ENCODE measurements at regions not wholly inside any gene's neighbourhood (a gene's known extent, or its start where the extent isn't known, plus 50 kb on each side); places are given as distances from the start of the nearest gene placed in this dataset.
"Not testable (repeated sequence)": the region's sequence is repeated elsewhere in the genome, so short reads cannot be mapped to it uniquely, and the experiment has no call there.

DNA sequence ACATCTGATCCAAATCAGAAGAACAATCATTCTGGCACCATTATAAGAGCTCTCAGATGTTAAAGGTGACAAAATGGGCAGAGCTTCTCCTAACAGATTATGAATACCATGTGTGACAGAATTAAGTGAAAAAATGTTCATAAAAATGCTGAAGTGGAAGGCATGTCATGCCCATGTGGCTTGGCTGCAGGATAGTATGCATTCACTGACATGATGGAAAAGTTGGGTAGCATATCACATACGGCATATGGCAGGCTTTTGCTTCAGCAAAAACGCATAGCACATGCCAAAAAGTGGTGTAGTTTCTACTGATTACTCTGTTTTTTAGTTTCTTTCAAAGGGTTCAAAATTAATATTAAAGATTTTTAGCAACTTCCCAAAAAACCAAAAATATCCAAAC, 731.5 kb upstream of the EPHA7 start:
- Histone ChIP-seq H3K27me3 (no peaks in the 10 kb centered on the region), H3K4me3 (no peak overlapping the region), H3K9me3 (no peaks in the 10 kb centered on the region), H3K4me1 (no peaks in the 10 kb centered on the region), H3K27ac (no peak overlapping the region), H3K36me3 (no peaks in the 10 kb centered on the region)
- WGBS (ENCODE audit: insufficient coverage, low coverage, low lambda C conversion rate, missing lambda C conversion rate): 48% methylated on average over 2 of the region's 2 CpGs
- DNase-seq: no peak
- intact Hi-C loops (cut with DNase I): no loop called here
- TF ChIP-seq POLR2A (IDR thresholded peaks at IDR 0.05): no peak
- TF ChIP-seq, protein P1, sequence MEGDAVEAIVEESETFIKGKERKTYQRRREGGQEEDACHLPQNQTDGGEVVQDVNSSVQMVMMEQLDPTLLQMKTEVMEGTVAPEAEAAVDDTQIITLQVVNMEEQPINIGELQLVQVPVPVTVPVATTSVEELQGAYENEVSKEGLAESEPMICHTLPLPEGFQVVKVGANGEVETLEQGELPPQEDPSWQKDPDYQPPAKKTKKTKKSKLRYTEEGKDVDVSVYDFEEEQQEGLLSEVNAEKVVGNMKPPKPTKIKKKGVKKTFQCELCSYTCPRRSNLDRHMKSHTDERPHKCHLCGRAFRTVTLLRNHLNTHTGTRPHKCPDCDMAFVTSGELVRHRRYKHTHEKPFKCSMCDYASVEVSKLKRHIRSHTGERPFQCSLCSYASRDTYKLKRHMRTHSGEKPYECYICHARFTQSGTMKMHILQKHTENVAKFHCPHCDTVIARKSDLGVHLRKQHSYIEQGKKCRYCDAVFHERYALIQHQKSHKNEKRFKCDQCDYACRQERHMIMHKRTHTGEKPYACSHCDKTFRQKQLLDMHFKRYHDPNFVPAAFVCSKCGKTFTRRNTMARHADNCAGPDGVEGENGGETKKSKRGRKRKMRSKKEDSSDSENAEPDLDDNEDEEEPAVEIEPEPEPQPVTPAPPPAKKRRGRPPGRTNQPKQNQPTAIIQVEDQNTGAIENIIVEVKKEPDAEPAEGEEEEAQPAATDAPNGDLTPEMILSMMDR (IDR thresholded peaks at IDR 0.05): no peak
- no peak for ATAC-seq

DNA sequence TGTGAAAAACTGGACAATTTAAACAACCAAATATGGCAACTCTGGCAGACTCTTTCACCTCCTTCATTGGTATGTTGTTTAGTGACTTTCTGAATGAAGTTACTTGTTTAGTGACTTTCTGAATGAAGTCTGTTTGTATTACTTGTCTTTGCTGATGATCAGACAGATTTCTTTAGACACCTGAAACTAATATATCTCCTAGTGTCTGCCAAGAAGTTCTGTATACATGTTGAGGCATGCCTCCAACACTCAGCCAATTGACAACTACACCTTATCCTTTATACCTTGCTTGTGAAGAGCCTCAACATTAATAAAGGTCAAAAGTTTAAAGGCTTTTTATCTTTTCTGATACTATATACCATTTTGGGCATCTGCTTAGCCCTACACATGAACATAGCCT, 725.4 kb upstream of the EPHA7 start:
- ATAC-seq: no peak
- Histone ChIP-seq H3K4me1 (no peaks in the 10 kb centered on the region), H3K36me3 (no peaks in the 10 kb centered on the region), H3K9me3 (no peaks in the 10 kb centered on the region), H3K4me3 (no peak overlapping the region), H3K27ac (no peak overlapping the region), H3K27me3 (no peaks in the 10 kb centered on the region)
- no peak for TF ChIP-seq POLR2A (IDR thresholded peaks at IDR 0.05)
- TF ChIP-seq, protein P1 (IDR thresholded peaks at IDR 0.05): no peak
- intact Hi-C loops (cut with DNase I): no loop called here
- no peak for DNase-seq

DNA sequence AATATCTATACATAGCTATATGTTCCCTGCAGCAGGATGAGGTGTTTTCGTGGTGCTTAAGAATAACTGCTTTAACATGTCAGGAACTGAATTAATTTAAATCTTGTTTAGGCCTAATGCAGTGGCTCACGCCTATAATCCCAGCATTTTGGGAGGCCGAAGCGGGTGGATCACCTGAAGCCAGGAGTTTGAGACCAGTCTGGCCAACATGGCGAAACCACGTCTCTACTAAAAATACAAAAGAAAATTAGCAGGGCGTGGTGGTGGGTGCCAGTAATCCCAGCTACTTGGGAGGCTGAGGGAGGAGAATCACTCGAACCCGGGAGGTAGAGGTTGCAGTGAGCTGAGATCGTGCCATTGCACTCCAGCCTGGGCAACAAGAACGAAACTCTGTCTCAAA, 717.8 kb upstream of the EPHA7 start:
- H3K4me3 ChIP-seq; H3K27ac ChIP-seq; H3K36me3 ChIP-seq; ATAC-seq; DNase-seq; H3K4me1 ChIP-seq; H3K27me3 ChIP-seq; intact Hi-C loops (cut with DNase I); H3K9me3 ChIP-seq: not testable (repeated sequence)
- 65% methylated on average over 11 of the region's 11 CpGs for WGBS (ENCODE audit: insufficient coverage, low coverage, low lambda C conversion rate, missing lambda C conversion rate)

- no peak for ATAC-seq
- no peaks in the 10 kb centered on the region for H3K9me3 ChIP-seq
- no peaks in the 10 kb centered on the region for H3K27me3 ChIP-seq
- no peaks in the 10 kb centered on the region for H3K36me3 ChIP-seq
- TF ChIP-seq, protein P1 (IDR thresholded peaks at IDR 0.05): no peak
- TF ChIP-seq POLR2A (IDR thresholded peaks at IDR 0.05): no peak
- no peaks in the 10 kb centered on the region for H3K4me1 ChIP-seq
- DNase-seq: no peak
- H3K27ac ChIP-seq: no peak overlapping the region
- WGBS (ENCODE audit: insufficient coverage, low coverage, low lambda C conversion rate, missing lambda C conversion rate): 23% methylated on average over 2 of the region's 2 CpGs
- intact Hi-C loops (cut with DNase I): no loop called here
- no peak overlapping the region for H3K4me3 ChIP-seq
Measured at GRCh38 chr6:94133106-94133505, 713.7 kb upstream of the EPHA7 start.

- TF ChIP-seq, protein P1 (IDR thresholded peaks at IDR 0.05): no peak
- no peak for TF ChIP-seq POLR2A (IDR thresholded peaks at IDR 0.05)
- no peaks in the 10 kb centered on the region for H3K4me1 ChIP-seq
- ATAC-seq (no peak), DNase-seq (no peak)
- intact Hi-C loops (cut with DNase I): no loop called here
- H3K27me3 ChIP-seq: peaks cover 0 to 1% of the 10 kb centered on the region in 2 donors
- H3K36me3 ChIP-seq: no peaks in the 10 kb centered on the region
- no peak overlapping the region for H3K27ac ChIP-seq
- no peaks in the 10 kb centered on the region for H3K9me3 ChIP-seq
- H3K4me3 ChIP-seq: no peak overlapping the region
- 86% methylated on average over 2 of the region's 2 CpGs for WGBS (ENCODE audit: insufficient coverage, low coverage, low lambda C conversion rate, missing lambda C conversion rate)
Measured at GRCh38 chr6:94131271-94131670, 711.9 kb upstream of the EPHA7 start.

All from right lobe of liver (tissue), 6 donors.